Peyer's patch (tissue), 4 donors: ENCODE measurements at regions not wholly inside any gene's neighbourhood (a gene's known extent, or its start where the extent isn't known, plus 50 kb on each side); places are given as distances from the start of the nearest gene placed in this dataset.

Source experiments
- CTCF ChIP-seq, 6 experiments: fragments of 450-650 bp in 4 of 6; fragments of 200-600 bp in 2 of 6; sonication (generic) in 1 of 6; IDR thresholded peaks; one replicate each; pipeline ENCODE4 v1.5.1; 2017 to 2019; ENCODE audit warnings: antibody characterized with exemption in 6 of 6, mild to moderate bottlenecking in 3 of 6, moderate library complexity in 1 of 6
- POLR2A ChIP-seq, 2 donors: fragments of 450-650 bp; IDR thresholded peaks; one replicate each; pipeline ENCODE4 v1.5.1; 2017; ENCODE audit warnings: antibody characterized with exemption in 2 of 2, mild to moderate bottlenecking in 2 of 2, moderate library complexity in 2 of 2

GRCh38 chr6:15793826-15794225 lies 131.0 kb upstream of the DTNBP1 start:
- no peak for TF ChIP-seq POLR2A (IDR thresholded peaks at IDR 0.05)
- no peak for TF ChIP-seq CTCF (IDR thresholded peaks at IDR 0.05)
